ENCODE measurements at regions not wholly inside any gene's neighbourhood (a gene's known extent, or its start where the extent isn't known, plus 50 kb on each side); places are given as distances from the start of the nearest gene placed in this dataset.

- H3K27ac ChIP-seq = no peak overlapping the region
- no peak for TF ChIP-seq POLR2A (IDR thresholded peaks at IDR 0.05)
- TF ChIP-seq CTCF (IDR thresholded peaks at IDR 0.05) = no peak
- 74 to 96% methylated on average over 3 to 4 of the region's 4 CpGs for WGBS, 2 donors
Measured at GRCh38 chrX:17323397-17323796, 51.6 kb upstream of the NHS start.

More at GRCh38 chrX:17323397-17323796, 51.6 kb upstream of the NHS start:
- Histone ChIP-seq H3K4me1 (no peaks in the 10 kb centered on the region), H3K9me3 (no peaks in the 10 kb centered on the region), H3K27me3 (no peaks in the 10 kb centered on the region), H3K36me3 (no peaks in the 10 kb centered on the region), H3K4me3 (no peak overlapping the region)
- intact Hi-C loops (cut with DNase I) = no loop called here
- DNase-seq = no peak
